ENCODE measurements at regions not wholly inside any gene's neighbourhood (a gene's known extent, or its start where the extent isn't known, plus 50 kb on each side); places are given as distances from the start of the nearest gene placed in this dataset.

- TF ChIP-seq CTCF (conservative IDR thresholded peaks at IDR 0.05) (no peak), EZH2 (IDR thresholded peaks at IDR 0.05; ENCODE audit: low read depth) (no peak)
Measured at GRCh38 chr16:10321407-10322387, 64.2 kb upstream of the ATF7IP2 start.

Data from PC-9 (cell line).